ENCODE measurements at regions not wholly inside any gene's neighbourhood (a gene's known extent, or its start where the extent isn't known, plus 50 kb on each side); places are given as distances from the start of the nearest gene placed in this dataset.
"Not testable (repeated sequence)": the region's sequence is repeated elsewhere in the genome, so short reads cannot be mapped to it uniquely, and the experiment has no call there.

- H3K4me1 ChIP-seq; H3K27me3 Mint-ChIP-seq (ENCODE audit: insufficient read depth, unreplicated experiment); H3K36me3 ChIP-seq (ENCODE audit: control insufficient read depth, insufficient read depth, low read length); CTCF ChIA-PET; intact Hi-C loops (cut with micrococcal nuclease; ENCODE audit: unreplicated experiment); H3K9me3 ChIP-seq; H3K27ac Mint-ChIP-seq (ENCODE audit: unreplicated experiment); POLR2A ChIA-PET; H3K36me3 Mint-ChIP-seq (ENCODE audit: insufficient read depth, unreplicated experiment); DNase-seq; H3K4me3 Mint-ChIP-seq (ENCODE audit: unreplicated experiment); H3K27me3 ChIP-seq (replicated peaks; ENCODE audit: control insufficient read depth, insufficient read depth, low read length); H3K4me1 Mint-ChIP-seq (ENCODE audit: low read depth, unreplicated experiment); H3K4me3 ChIP-seq (ENCODE audit: low read depth, low read length); H3K9me3 Mint-ChIP-seq (ENCODE audit: unreplicated experiment); BruUV-seq (replicated peaks): not testable (repeated sequence)
Observed at GRCh38 chr2:87263868-87264518, 242.3 kb upstream of the PLGLB1 start.

DNA sequence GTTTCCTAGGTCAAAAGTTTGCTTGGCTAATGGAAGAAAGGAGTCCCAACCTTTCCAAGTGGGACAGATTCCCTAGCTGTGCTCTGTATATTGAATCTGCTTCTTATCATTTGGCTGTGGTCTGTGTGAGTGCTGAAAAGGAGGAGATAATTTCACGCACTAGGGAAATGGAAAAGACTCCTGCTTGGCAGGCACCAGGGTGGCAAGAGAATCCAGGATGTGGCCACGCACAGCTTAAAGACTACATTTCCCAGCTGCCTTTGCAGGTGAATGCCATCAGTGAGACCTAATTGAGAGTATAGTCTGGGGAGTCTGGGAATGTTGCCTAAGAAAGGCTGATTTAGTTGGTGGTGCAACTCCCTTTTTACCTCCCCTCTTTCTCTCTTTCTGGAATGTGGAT lies 253.5 kb upstream of the PLGLB1 start:
- H3K27me3 ChIP-seq (replicated peaks; ENCODE audit: control insufficient read depth, insufficient read depth, low read length); H3K4me1 ChIP-seq; H3K27me3 Mint-ChIP-seq (ENCODE audit: insufficient read depth, unreplicated experiment); H3K4me3 ChIP-seq (ENCODE audit: low read depth, low read length); H3K9me3 ChIP-seq; intact Hi-C loops (cut with micrococcal nuclease; ENCODE audit: unreplicated experiment); H3K27ac Mint-ChIP-seq (ENCODE audit: unreplicated experiment); H3K36me3 ChIP-seq (ENCODE audit: control insufficient read depth, insufficient read depth, low read length); H3K9me3 Mint-ChIP-seq (ENCODE audit: unreplicated experiment); H3K4me1 Mint-ChIP-seq (ENCODE audit: low read depth, unreplicated experiment); CTCF ChIA-PET; BruUV-seq (replicated peaks); H3K36me3 Mint-ChIP-seq (ENCODE audit: insufficient read depth, unreplicated experiment); H3K4me3 Mint-ChIP-seq (ENCODE audit: unreplicated experiment); POLR2A ChIA-PET; DNase-seq: not testable (repeated sequence)

- H3K4me3 ChIP-seq (ENCODE audit: low read depth, low read length); H3K4me3 Mint-ChIP-seq (ENCODE audit: unreplicated experiment); H3K36me3 ChIP-seq (ENCODE audit: control insufficient read depth, insufficient read depth, low read length); H3K36me3 Mint-ChIP-seq (ENCODE audit: insufficient read depth, unreplicated experiment); CTCF ChIA-PET; H3K27ac Mint-ChIP-seq (ENCODE audit: unreplicated experiment); BruUV-seq (replicated peaks); H3K9me3 Mint-ChIP-seq (ENCODE audit: unreplicated experiment); DNase-seq; H3K9me3 ChIP-seq; intact Hi-C loops (cut with micrococcal nuclease; ENCODE audit: unreplicated experiment); H3K27me3 Mint-ChIP-seq (ENCODE audit: insufficient read depth, unreplicated experiment); H3K27me3 ChIP-seq (replicated peaks; ENCODE audit: control insufficient read depth, insufficient read depth, low read length); H3K4me1 ChIP-seq; H3K4me1 Mint-ChIP-seq (ENCODE audit: low read depth, unreplicated experiment); POLR2A ChIA-PET: not testable (repeated sequence)
Observed at GRCh38 chr2:87275974-87276629, 254.5 kb upstream of the PLGLB1 start.

- H3K9me3 Mint-ChIP-seq (ENCODE audit: unreplicated experiment); H3K4me1 Mint-ChIP-seq (ENCODE audit: low read depth, unreplicated experiment); H3K36me3 Mint-ChIP-seq (ENCODE audit: insufficient read depth, unreplicated experiment); intact Hi-C loops (cut with micrococcal nuclease; ENCODE audit: unreplicated experiment); H3K27me3 Mint-ChIP-seq (ENCODE audit: insufficient read depth, unreplicated experiment); CTCF ChIA-PET; H3K27ac Mint-ChIP-seq (ENCODE audit: unreplicated experiment); H3K4me3 ChIP-seq (ENCODE audit: low read depth, low read length); H3K27me3 ChIP-seq (replicated peaks; ENCODE audit: control insufficient read depth, insufficient read depth, low read length); H3K36me3 ChIP-seq (ENCODE audit: control insufficient read depth, insufficient read depth, low read length); H3K4me1 ChIP-seq; POLR2A ChIA-PET; BruUV-seq (replicated peaks); H3K4me3 Mint-ChIP-seq (ENCODE audit: unreplicated experiment); H3K9me3 ChIP-seq; DNase-seq: not testable (repeated sequence)
Observed at GRCh38 chr2:87276673-87277072, 255.0 kb upstream of the PLGLB1 start.

DNA sequence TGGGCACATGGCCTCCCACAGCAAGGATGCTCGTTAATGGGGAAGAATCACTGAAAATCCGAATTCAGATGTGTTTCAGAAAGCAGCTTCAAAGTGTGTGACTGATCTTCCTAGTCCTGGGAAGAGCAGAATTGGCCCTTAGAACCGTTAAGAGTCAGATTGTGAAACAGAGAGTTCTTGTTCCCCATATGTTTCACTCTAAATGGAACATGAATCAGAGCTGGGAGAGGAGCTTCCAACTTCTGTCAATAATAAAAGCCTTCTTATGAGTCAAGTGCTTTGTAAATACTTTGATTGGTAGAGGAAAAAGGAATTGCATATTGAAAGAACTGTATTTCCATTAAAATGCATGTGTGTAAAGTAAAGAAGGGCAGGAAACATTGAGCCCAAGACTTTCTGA lies 256.1 kb upstream of the PLGLB1 start:
- H3K4me3 Mint-ChIP-seq (ENCODE audit: unreplicated experiment); DNase-seq; H3K9me3 Mint-ChIP-seq (ENCODE audit: unreplicated experiment); intact Hi-C loops (cut with micrococcal nuclease; ENCODE audit: unreplicated experiment); CTCF ChIA-PET; H3K36me3 ChIP-seq (ENCODE audit: control insufficient read depth, insufficient read depth, low read length); BruUV-seq (replicated peaks); H3K4me1 Mint-ChIP-seq (ENCODE audit: low read depth, unreplicated experiment); H3K36me3 Mint-ChIP-seq (ENCODE audit: insufficient read depth, unreplicated experiment); H3K27me3 Mint-ChIP-seq (ENCODE audit: insufficient read depth, unreplicated experiment); H3K27me3 ChIP-seq (replicated peaks; ENCODE audit: control insufficient read depth, insufficient read depth, low read length); H3K27ac Mint-ChIP-seq (ENCODE audit: unreplicated experiment); POLR2A ChIA-PET; H3K4me3 ChIP-seq (ENCODE audit: low read depth, low read length); H3K4me1 ChIP-seq; H3K9me3 ChIP-seq: not testable (repeated sequence)

DNA sequence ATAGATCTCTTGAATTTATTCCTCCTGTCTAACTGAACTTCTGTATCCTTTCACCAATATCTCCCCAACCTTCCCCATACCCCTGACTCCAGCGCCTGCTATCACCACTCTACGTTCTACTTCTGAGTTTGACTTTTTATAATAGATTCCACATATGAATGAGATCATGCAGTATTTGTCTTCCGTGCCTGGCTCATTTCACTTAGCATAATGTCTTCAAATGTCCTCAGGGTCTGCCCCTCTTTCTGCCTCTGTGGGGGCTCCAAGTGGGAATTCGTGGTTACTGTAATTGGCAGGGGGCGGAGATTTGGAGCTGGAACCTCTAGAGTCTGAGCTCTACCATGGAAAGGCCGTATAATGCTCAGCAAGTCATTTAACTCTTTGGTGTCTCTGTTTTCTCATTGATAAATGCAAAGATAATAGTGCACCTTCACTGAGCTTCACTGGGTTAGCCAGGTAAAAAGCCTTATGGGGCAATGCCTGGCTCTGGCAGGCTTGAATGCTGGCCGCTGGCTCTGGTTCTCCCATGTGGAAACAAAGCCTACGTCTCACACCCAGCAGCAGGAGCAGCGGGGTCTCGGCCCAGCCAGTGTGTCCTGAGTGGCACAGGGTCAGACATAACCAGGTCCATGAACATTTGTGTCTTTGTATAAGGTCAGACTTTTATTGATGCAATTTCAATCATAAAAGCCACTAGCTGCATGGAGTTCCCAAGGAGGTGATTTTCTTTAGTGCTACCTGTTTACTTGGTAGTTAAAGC lies 259.1 kb upstream of the PLGLB1 start:
- DNase-seq; H3K36me3 ChIP-seq (ENCODE audit: control insufficient read depth, insufficient read depth, low read length); H3K4me3 ChIP-seq (ENCODE audit: low read depth, low read length); H3K4me1 ChIP-seq; H3K36me3 Mint-ChIP-seq (ENCODE audit: insufficient read depth, unreplicated experiment); BruUV-seq (replicated peaks); H3K27me3 Mint-ChIP-seq (ENCODE audit: insufficient read depth, unreplicated experiment); CTCF ChIA-PET; H3K9me3 ChIP-seq; H3K27ac Mint-ChIP-seq (ENCODE audit: unreplicated experiment); intact Hi-C loops (cut with micrococcal nuclease; ENCODE audit: unreplicated experiment); POLR2A ChIA-PET; H3K9me3 Mint-ChIP-seq (ENCODE audit: unreplicated experiment); H3K4me1 Mint-ChIP-seq (ENCODE audit: low read depth, unreplicated experiment); H3K4me3 Mint-ChIP-seq (ENCODE audit: unreplicated experiment); H3K27me3 ChIP-seq (replicated peaks; ENCODE audit: control insufficient read depth, insufficient read depth, low read length): not testable (repeated sequence)
